HG02970 (cell line): ENCODE measurements at regions not wholly inside any gene's neighbourhood (a gene's known extent, or its start where the extent isn't known, plus 50 kb on each side); places are given as distances from the start of the nearest gene placed in this dataset.
"Not testable (repeated sequence)": the region's sequence is repeated elsewhere in the genome, so short reads cannot be mapped to it uniquely, and the experiment has no call there.

ENCODE experiments used
- ATAC-seq: cut with Tn5 transposase; IDR thresholded peaks from one replicate; pipeline ENCODE4 v1.9.1; 2021; ENCODE audit warnings: mild to moderate bottlenecking, moderate library complexity, moderate number of reproducible peaks; ENCODE audit not compliant: unreplicated experiment, low FRiP score

DNA sequence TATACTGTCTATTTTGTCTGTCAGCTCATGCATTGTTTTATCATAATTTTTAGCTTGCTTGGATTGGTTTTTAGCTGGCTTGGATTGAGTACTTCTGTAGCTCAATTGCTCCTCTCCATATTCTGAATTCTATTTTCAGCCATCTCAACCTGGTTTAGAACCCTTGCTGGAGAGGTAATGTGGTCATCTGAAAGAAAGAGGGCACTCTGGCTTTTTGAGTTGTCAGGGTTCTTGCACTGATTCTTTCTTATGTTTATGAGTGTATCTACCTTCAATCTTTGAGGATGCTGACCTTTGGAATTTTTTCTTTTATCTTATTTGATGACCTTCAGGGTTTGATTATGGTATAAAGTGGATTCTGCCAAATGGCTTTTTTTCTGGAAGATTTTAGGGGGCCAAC, 632.7 kb upstream of the ID4 start:
- no peak for ATAC-seq

DNA sequence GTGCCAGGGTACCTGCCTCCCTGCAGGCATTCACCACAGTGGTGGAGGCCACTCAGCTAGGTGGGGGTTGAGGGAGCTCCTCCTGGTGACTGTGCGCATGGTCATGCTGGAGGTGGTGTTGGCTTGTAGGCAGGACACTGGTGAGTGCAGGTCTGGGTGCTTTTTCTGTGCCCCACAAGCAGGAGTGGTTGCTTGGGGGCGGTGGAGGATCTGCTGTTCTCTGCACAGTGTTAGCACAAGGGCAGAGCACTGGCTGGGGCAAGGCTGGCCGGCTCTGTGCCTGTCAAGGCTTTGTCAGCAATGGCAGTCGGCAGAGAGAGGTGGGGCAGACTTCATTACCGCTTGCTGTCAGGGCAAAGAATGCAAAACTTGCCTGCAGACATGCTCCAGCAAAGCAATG, 632.1 kb upstream of the ID4 start:
- ATAC-seq, result no peak

DNA sequence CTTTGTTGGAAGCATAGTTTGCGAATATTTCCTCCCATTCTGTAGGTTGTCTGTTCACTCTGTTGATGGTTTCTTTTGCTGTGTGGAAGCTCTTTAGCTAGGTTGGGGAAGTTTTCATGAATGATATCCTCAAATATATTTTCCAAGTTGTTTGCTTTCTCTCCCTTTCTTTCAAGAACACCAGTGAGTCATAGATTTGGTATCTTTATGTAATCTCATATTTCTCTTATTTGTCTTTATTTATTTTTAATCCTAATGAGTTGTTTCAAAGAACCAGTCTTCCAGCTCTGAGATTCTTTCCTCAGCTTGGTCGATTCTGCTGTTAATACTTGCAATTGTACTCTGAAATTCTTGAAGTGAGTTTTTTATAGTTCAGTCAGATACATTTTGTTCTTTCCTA, 628.0 kb upstream of the ID4 start:
- no peak for ATAC-seq

DNA sequence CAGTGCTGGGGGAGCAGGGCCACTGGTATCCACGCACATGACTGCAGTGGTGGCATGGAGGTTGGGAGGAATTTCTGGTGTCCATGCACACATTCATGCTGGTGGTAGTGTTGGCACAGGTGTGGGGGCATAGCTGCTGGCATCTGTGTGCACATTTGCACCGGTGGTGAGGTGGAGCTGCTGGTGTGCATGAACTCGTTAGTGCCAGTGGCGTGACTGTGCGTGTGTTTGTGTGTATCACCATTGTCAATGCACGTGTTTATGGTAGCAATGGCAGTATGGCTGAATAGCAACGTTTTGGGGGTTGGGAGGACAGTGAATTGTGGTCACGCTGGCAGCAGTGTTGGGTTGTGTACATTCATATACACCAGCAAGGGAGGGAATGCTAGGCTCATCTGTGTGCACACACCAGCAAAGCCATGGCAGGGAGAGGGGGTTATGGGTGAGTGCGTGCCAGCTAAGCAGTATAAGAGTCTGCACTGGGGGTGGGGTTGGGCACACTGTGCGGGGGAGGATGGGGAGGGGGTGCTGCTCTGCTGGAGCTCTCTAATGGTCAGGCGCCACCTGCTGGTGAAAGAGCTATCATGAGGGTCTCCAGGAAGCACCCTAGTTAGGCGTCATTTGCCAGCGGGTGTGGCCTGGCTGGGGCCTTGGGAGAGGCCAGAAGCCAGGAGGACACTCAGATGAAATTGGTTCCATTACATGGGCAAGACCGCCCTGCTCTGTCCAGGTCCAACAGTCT, 626.1 kb upstream of the ID4 start:
- ATAC-seq, result no peak

DNA sequence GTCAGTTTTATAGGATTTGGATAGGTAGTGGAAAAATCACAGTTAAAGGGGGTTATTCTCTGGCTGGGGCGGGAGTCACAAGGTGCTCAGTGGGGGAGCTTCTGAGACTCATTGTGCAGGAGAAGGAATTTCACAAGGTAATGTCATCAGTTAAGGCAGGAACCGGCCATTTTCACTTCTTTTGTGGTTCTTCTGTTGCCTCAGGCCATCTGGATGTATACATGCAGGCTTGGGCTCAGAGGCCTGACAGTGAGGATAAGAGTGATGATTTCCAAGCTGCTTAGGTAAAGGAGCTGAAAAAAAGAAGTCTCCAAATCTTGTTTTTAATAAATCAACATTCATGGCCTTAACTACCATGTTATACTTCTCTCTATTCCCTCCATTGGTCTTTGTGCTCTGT, 622.9 kb upstream of the ID4 start:
- ATAC-seq, result no peak

DNA sequence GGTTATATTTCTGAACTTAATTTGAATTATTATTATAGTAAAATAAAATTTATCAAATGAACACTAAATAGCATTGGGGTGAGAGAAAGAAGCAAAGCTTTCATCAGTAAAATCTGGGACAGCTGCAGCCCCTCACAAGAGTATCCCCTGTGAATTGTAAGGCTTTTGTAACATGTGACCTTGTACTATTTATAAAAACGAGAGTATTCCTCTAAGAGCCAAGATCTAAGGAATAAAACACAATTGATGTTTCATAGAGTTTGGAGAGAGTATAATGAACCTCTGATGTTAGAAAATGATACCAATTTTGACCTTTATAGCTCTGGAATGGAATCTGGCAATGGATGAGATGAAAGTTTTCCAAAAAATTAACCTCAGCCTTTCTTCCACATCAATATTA, 617.2 kb upstream of the ID4 start:
- no peak for ATAC-seq

DNA sequence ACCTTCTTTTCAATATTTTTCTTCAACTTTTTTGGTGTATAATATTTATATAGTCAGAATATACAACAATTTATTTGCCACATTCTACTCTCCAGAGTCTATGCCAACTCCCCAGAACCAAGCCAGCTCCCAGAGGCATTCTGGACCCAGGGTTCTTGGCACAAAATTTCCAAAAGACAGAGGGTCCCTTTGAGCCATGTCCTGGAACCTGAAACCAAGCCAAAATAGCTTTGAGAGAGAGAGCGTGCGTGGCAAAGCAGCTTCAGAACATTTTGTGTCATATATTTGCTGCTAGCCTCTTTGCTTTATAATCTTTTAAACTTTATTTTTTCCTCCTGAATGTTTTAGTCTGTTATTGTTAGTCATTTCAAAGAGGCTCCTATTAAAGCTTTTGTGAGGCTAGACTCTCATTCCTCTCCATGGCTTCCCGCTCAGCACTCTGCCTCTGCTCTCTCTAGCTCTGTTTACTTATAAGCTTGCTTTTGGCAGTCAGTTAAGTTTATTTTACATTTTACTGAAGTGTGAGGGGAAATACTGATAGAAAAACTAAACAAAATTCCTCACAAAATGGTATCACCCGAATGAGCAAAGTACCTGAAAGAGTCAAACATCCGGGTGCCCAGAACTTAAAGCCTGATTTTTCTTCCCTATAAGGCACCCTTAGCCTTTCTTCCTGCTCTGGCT, 605.1 kb upstream of the ID4 start:
- ATAC-seq, result no peak

DNA sequence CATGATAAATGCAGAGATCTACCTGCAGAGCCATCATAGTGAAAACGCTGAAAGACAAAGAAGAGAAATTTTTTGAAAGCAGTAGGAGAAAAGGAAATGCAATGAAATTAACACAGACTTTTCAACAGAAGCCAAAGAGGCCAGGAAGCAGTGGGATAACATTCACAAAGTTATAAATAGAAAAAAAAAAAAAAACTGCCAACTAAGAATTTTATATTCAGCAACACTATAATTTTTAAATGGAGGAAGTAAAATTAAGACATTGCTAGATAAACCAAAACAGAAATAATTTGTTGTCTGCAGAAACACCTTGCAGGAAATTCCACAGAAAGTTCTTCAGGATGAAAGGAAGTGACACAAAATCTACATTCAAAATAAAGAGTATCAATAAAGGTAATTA, 591.5 kb upstream of the ID4 start:
- no peak for ATAC-seq

DNA sequence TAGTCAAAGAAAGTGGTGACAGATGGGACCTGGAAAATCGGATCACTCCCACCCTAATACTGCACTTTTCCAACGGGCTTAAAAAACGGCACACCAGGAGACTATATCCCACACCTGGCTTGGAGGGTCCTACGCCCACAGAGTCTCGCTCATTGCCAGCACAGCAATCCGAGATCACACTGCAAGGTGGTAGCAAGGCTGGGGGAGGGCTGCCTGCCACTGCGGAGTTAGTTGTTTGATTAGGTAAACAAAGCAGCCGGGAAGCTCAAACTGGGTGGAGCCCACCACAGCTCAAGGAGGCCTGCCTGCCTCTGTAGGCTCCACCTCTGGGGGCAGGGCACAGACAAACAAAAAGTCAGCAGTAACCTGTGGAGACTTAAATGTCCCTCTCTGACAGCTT, 590.0 kb upstream of the ID4 start:
- not testable (repeated sequence) for ATAC-seq

DNA sequence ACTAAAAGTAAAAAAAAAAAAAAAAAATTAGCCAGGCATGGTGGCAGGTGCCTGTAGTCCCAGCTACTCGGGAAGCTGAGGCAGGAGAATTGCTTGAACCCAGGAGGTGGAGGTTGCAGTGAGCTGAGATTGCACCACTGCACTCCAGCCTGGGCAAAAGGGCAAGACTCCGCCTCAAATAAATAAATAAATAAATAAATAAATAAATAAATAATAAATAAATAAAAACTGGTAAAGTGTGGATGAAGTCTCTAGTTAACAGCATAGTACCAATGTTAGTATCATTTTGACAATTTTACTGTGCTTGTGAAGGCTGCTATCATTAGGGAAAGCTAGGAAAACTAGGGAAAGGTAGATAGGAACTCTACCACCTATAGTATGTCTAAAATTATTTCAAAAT, 581.0 kb upstream of the ID4 start:
- ATAC-seq, result not testable (repeated sequence)

DNA sequence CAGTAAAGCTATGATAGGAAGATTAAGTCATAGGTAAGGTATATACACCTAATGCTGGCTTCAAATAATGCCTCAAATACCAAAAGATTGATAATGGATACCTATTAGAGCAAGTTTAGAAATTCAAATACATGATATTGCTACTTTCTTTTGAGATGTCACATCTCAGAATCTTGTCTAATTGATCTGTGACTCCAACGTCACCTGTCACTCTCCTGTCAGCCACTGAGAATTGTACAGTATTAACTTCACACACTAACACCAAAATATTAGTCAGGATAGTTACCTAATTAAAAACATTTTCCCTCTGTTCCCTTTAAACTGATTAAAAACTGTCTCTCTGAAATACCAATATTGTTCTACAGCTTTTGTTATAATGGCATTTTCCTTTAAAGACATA, 575.5 kb upstream of the ID4 start:
- ATAC-seq, result no peak

DNA sequence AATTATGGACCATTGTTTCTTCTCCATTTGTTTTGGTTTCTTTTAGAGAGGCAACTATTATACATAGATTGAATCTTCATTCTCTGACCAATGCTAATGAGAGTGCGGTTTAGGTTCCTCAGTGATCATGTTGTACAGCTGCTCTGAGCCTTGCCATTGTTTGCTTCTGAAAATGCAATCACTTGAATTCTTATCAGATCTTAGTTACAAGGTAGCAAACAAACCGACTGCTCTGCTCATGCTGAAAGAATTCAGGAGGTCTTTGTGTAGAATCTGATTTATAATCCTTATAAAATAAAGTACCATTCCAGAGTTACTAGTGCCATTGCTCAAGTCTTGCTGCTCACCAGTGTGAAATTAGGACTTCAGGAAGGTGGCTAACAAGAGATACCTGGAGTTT, 569.1 kb upstream of the ID4 start:
- no peak for ATAC-seq

DNA sequence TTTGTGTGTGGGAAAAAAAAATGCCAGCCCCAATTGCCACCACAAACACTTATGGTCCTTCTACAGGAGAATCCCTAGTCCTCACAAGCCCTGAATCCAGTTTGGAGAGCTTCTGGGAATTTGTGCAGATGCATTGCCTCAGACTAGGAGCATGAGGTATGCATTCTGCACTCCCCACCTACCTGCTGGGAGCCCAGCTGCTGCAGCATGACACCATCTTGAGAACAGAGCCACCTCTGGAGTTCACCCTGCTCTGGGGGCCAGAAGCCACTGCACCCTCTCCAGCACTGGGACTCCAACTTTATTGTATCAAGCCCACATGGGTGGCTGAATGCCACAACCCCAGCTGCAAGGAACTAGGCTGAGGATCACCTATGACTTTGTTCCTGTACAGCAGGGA, 568.5 kb upstream of the ID4 start:
- no peak for ATAC-seq

DNA sequence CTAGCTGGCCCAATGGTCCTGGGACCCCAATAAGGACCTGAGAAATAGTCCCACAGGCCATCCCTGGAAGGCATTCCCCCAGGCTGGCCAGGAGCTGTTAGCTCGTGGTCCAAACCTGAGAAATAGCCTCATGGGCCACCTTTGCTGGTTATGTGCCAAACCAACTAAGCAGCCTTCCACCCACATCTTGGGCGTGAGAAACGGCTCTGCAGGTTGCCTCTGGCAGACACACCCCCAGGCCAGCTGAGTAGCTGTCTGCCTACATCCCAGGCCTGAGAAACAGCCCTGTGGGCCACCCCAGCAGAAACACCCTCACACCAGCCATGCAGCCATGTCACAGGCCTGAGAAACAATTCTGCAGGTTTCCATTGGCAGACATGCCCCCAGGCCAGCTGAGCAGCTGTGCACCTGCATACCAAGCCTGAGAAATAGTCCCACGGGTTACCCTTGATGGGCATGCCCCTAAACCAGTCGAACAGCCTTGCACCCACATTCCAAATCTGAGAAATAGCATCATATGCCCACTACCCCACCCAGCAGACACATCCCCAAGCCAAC, 567.8 kb upstream of the ID4 start:
- ATAC-seq, result no peak

DNA sequence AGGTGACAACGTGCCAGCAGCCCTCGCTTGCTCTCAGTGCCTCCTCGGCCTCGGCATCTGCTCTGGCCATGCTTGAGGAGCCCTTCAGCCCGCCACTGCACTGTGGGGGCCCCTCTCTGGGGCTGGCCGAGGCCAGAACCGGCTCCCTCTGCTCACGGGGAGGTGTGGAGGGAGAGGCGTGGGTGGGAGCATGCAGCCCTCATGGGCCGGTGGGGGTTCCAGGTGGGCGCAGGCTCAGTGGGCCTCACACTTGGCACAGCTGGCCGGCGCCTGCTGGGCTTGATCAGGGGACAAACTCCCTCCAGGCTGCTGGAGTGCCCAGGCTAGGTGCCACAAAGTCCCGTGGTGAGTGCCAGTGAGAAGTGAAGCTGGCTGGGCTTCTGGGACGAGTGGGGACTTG, 566.6 kb upstream of the ID4 start:
- ATAC-seq, result no peak

DNA sequence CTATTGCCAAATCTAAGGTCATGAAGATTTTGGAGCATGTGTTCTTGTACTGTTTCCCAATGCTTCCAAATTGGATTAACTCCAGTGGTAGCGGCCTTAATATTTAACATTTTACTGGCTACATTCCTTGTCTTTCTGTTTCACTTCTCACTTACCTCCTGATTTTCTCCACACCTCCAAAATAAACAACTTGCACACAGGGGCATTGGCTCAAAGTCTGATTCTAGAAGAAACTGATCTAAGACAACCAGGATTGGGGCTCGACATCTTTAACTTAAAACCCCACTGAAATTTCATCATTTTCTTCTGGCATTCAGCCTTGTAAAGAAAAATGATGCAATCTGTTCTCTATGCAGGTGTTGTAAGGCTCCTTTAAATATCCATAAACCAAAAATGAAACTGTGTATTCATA, 557.9 kb upstream of the ID4 start:
- ATAC-seq, result no peak

DNA sequence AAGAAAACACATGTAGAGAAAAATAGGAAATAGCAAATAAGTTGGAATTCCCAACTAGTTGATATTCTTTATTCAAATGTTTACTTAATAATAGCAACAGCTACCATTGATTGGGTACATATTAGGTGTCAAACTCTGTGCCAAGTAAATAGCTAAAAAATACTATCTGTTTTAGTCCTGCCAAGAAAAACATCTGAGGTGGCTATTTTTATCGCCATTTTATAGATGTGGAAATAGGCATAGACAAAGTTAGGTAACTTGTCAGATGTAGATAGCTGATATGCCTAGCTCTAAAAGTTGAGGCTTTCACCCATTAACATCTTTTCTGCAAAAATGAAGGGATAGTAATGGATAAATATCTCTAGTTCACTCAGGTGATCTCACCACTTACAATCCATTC, 549.2 kb upstream of the ID4 start:
- no peak for ATAC-seq

DNA sequence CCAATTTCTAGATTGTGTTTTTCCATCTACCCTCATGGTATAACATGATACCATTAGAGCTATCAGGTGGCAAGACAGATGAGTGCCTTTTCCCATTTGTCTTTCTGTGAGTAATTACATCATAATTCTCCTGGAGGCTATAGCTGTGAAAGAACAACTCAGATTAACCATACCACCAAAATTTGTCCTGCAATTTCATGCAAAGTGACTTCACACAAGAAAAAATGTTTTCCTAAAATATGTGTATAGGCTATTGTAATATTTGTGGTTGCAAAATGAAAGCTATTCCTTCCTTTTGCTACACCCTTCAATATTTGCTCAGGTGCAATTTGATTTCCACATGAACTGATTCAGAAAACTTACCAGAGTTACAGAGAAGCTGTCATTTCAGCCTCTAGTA, 547.7 kb upstream of the ID4 start:
- no peak for ATAC-seq

DNA sequence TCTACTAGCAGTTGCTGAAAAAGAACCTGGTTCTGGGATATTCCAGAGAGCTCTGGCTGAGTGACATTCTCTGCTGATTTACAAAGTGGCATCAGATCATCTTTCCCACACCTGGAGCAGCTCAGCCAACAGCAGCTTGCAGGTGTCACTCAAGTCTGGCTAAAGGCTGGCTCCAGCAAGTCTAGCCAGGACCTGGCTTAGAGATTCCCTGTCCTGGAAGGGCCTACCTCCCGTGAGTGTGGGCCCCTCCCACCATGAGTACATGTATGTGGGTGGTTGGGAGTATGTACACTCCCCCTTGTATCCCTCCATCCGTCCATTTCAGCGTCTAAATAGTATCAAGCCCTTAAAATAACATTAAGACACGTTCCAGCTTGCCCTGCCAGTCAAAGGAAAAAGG, 539.3 kb upstream of the ID4 start:
- no peak for ATAC-seq

DNA sequence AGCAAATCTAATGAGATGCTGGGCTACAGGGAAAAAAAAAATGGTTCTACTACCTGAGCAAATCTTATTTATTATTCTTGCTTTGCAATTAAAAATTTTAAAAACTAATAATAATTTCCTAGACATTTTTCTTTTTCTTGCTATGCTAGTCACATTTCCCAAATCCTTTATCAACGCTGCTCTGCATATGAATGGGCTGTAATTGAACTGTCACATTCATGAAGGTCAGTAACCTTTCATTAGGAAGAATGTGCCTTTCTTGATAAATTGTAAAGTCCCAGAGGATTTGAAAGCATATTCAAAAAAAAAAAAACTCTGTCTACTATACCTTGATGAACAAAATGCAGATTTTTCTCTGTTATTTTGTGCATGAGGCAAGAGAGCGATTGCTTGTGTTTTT, 538.7 kb upstream of the ID4 start:
- ATAC-seq, result no peak

DNA sequence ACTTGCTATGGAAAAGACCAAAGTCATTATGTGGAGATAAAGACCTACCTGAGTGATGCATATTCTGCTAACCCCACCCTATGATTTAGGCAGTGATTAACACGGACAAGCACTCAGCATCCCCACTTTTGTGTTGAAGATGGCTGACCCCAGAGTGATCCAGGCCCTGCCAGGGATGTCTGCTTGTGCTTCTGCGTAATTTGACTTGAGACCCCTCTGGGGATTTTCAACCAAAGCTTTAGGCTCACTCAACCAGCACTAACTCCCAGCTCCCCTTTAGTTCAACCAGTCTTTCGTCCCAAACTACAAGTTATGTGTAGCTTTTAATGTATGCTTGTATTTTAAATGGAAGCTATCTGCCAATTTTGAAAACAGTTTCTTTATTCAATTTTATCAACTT, 538.0 kb upstream of the ID4 start:
- no peak for ATAC-seq

DNA sequence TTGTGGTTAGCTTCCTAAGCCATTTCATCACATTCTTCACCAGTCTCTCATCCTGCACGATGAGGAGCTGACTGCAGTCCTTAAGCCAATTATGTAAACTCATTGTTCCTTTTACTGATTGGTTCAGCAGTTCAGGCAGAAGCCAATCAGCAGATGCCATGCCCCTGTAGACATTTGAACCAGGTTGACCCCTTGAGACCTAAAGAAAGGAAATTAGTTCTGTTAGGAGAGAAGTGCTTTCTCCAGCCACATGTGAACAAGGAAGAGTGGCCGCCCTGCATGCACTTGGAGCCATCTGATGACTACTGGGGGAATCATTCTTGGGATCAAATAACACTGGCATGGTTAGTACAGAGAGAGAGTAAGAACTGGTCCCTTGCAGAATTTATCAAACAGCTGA, 535.2 kb upstream of the ID4 start:
- no peak for ATAC-seq
